ENCODE measurements at regions not wholly inside any gene's neighbourhood (a gene's known extent, or its start where the extent isn't known, plus 50 kb on each side); places are given as distances from the start of the nearest gene placed in this dataset.

DNA sequence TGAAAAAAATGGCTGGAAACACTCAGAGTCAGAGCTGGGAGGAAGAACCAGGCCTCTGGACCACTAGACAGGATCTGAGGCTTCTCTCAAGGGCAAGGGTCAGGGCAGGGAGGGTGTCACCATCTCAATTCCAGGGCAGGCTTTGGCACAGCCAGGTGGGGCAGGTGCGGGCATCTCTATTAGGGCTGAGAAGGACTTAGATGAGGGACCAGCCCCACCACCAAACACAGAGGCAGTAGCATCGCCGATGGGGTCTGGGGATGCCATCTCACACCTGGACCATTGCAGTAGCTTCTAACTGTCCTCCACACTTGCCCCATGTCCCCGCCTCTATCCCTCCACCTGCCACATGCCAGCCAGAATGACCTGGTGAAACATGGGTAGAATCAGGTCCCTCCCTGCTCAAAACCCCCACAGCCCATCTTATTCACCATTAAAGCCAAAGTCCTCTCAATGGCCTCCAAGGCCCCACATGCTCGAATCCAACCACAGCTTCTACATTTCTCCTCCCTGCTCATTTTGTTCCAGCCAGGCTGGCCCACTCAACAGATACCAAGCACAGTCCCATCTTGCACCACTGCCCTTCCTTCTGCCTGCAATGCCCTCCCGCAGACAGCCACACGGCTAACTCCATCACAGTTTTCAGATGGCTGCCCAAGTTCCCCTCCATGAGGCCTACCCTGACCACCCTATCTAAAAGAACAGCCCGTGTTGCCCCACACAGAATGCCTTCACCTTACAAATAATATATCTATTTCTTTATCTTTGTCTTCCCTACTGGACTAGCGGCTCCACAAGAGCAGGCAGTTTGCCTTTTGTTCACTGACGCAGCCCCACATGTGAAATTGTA lies 177.4 kb downstream of the SMAD2 start:
- TF ChIP-seq, protein P1, sequence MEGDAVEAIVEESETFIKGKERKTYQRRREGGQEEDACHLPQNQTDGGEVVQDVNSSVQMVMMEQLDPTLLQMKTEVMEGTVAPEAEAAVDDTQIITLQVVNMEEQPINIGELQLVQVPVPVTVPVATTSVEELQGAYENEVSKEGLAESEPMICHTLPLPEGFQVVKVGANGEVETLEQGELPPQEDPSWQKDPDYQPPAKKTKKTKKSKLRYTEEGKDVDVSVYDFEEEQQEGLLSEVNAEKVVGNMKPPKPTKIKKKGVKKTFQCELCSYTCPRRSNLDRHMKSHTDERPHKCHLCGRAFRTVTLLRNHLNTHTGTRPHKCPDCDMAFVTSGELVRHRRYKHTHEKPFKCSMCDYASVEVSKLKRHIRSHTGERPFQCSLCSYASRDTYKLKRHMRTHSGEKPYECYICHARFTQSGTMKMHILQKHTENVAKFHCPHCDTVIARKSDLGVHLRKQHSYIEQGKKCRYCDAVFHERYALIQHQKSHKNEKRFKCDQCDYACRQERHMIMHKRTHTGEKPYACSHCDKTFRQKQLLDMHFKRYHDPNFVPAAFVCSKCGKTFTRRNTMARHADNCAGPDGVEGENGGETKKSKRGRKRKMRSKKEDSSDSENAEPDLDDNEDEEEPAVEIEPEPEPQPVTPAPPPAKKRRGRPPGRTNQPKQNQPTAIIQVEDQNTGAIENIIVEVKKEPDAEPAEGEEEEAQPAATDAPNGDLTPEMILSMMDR (IDR thresholded peaks at IDR 0.05): no peak
- TF ChIP-seq EZH2 (IDR thresholded peaks at IDR 0.05) (no peak), EZH2phosphoT487 (IDR thresholded peaks at IDR 0.05) (no peak)
